ENCODE measurements at regions not wholly inside any gene's neighbourhood (a gene's known extent, or its start where the extent isn't known, plus 50 kb on each side); places are given as distances from the start of the nearest gene placed in this dataset.

- no peak overlapping the region for H3K4me3 ChIP-seq
- no peaks in the 10 kb centered on the region for H3K36me3 ChIP-seq (ENCODE audit: insufficient read depth)
- H3K27ac ChIP-seq (ENCODE audit: low read depth), result no peak overlapping the region
- H3F3A ChIP-seq (replicated peaks; ENCODE audit: low read depth), result no peaks in the 10 kb centered on the region
- H3K4me2 ChIP-seq, result no peak overlapping the region
- no peak overlapping the region for H3K27ac Mint-ChIP-seq
- no peaks in the 10 kb centered on the region for H3K9me3 Mint-ChIP-seq
- no peaks in the 10 kb centered on the region for H3K27me3 ChIP-seq (ENCODE audit: insufficient read depth)
- H3K79me2 ChIP-seq (replicated peaks; ENCODE audit: insufficient read depth), result no peaks in the 10 kb centered on the region
- H4K20me1 ChIP-seq (replicated peaks; ENCODE audit: insufficient read depth), result no peaks in the 10 kb centered on the region
- no peaks in the 10 kb centered on the region for H3K36me3 Mint-ChIP-seq (ENCODE audit: low read depth)
- no peaks in the 10 kb centered on the region; the same call in 2 of the 3 replicates for H3K4me1 Mint-ChIP-seq
- H3K4me1 ChIP-seq (ENCODE audit: insufficient read depth), result no peaks in the 10 kb centered on the region; the same call in 1 of the 2 replicates
- DNase-seq (ENCODE audit: low spot score) (no peak), ATAC-seq (no peak)
- no peak overlapping the region for H2AFZ ChIP-seq
- peaks cover 28% of the 10 kb centered on the region; the same call in 1 of the 2 replicates for H3K9me2 ChIP-seq (ENCODE audit: insufficient read depth)
- no peak overlapping the region for H3K4me3 Mint-ChIP-seq
- H3K27me3 Mint-ChIP-seq (ENCODE audit: insufficient read depth, low read depth, poor library complexity), result no peaks in the 10 kb centered on the region
- TF ChIP-seq EZH2 (IDR thresholded peaks at IDR 0.05; ENCODE audit: low read depth, unreplicated experiment) (no peak), EZH2phosphoT487 (IDR thresholded peaks at IDR 0.05; ENCODE audit: unreplicated experiment) (no peak), REST (IDR thresholded peaks at IDR 0.05; ENCODE audit: unreplicated experiment) (no peak), CTCF (conservative IDR thresholded peaks at IDR 0.05; ENCODE audit: low read depth in 2 of 2) (no peak), CREB1 (CRISPR knock-in tag; IDR thresholded peaks at IDR 0.05; ENCODE audit: low read depth) (no peak), JUNB (IDR thresholded peaks at IDR 0.05; ENCODE audit: unreplicated experiment) (no peak), ETS1 (IDR thresholded peaks at IDR 0.05) (no peak), STAT1 (IDR thresholded peaks at IDR 0.05; ENCODE audit: unreplicated experiment) (no peak), ZNF462 (CRISPR knock-in tag; IDR thresholded peaks at IDR 0.05) (no peak), NANOG (IDR thresholded peaks at IDR 0.05; ENCODE audit: borderline replicate concordance) (no peak), POLR2AphosphoS5 (IDR thresholded peaks at IDR 0.05; ENCODE audit: low read depth) (no peak), ZNF114 (CRISPR knock-in tag; IDR thresholded peaks at IDR 0.05) (no peak), ZNF331 (CRISPR knock-in tag; IDR thresholded peaks at IDR 0.05; ENCODE audit: low read depth) (no peak)
Measured at GRCh38 chr12:92551210-92551609, 151.6 kb upstream of the PLEKHG7 start.

Measured in GM23338 (cell line).